Osteocyte (in vitro differentiated cells): ENCODE measurements at regions not wholly inside any gene's neighbourhood (a gene's known extent, or its start where the extent isn't known, plus 50 kb on each side); places are given as distances from the start of the nearest gene placed in this dataset.

ENCODE experiments used
- DNase-seq: peaks from one replicate; pipeline ENCODE4 v3.0.0; 2021; ENCODE audit warnings: mixed read lengths; ENCODE audit not compliant: unreplicated experiment; ENCODE audit errors: extremely low spot score
- H3K27ac Mint-ChIP-seq: one replicate; pipeline ENCODE4 v1.8.0; 2021; ENCODE audit warnings: mild to moderate bottlenecking, mixed read lengths; ENCODE audit not compliant: unreplicated experiment
- H3K27me3 Mint-ChIP-seq: one replicate; pipeline ENCODE4 v1.8.0; 2021; ENCODE audit warnings: mixed read lengths; ENCODE audit not compliant: unreplicated experiment
- H3K36me3 Mint-ChIP-seq: one replicate; pipeline ENCODE4 v1.8.0; 2021; ENCODE audit warnings: mixed read lengths; ENCODE audit not compliant: unreplicated experiment
- H3K4me1 Mint-ChIP-seq: one replicate; pipeline ENCODE4 v1.8.0; 2021; ENCODE audit warnings: mixed read lengths; ENCODE audit not compliant: unreplicated experiment
- H3K4me3 Mint-ChIP-seq: one replicate; pipeline ENCODE4 v1.8.0; 2021; ENCODE audit warnings: mild to moderate bottlenecking, moderate library complexity, mixed read lengths; ENCODE audit not compliant: unreplicated experiment
- H3K9me3 Mint-ChIP-seq: one replicate; pipeline ENCODE4 v1.8.0; 2021; ENCODE audit warnings: mixed read lengths; ENCODE audit not compliant: unreplicated experiment
- CTCF ChIP-seq: fragments of 200-600 bp; sonication (generic); IDR thresholded peaks from 2 replicates; pipeline ENCODE4 v1.5.0; 2021; ENCODE audit warnings: antibody characterized with exemption, mild to moderate bottlenecking, moderate library complexity

GRCh38 chr7:21107101-21107500 is 320.4 kb upstream of the SP8 start:
- no peak for DNase-seq
- Mint-ChIP-seq H3K4me1 (no peaks in the 10 kb centered on the region), H3K36me3 (no peaks in the 10 kb centered on the region), H3K27me3 (no peaks in the 10 kb centered on the region), H3K4me3 (no peak overlapping the region), H3K27ac (no peak overlapping the region), H3K9me3 (peaks cover 9% of the 10 kb centered on the region)
- no peak for TF ChIP-seq CTCF

- DNase-seq, result no peak
- no peaks in the 10 kb centered on the region for H3K27me3 Mint-ChIP-seq
- no peaks in the 10 kb centered on the region for H3K4me1 Mint-ChIP-seq
- no peak overlapping the region for H3K4me3 Mint-ChIP-seq
- no peaks in the 10 kb centered on the region for H3K36me3 Mint-ChIP-seq
- TF ChIP-seq CTCF, result no peak
- peaks cover 9% of the 10 kb centered on the region for H3K9me3 Mint-ChIP-seq
- H3K27ac Mint-ChIP-seq, result no peak overlapping the region
Observed at GRCh38 chr7:21108182-21108581, 319.7 kb upstream of the SP4 start.

GRCh38 chr7:21113609-21114415 is 314.1 kb upstream of the SP4 start:
- H3K9me3 Mint-ChIP-seq, result peaks cover 3% of the 10 kb centered on the region

GRCh38 chr7:21123586-21123985 is 304.3 kb upstream of the SP4 start:
- Mint-ChIP-seq H3K27me3 (no peaks in the 10 kb centered on the region), H3K9me3 (peaks cover 7% of the 10 kb centered on the region), H3K4me3 (no peak overlapping the region), H3K4me1 (no peaks in the 10 kb centered on the region), H3K27ac (no peak overlapping the region), H3K36me3 (no peaks in the 10 kb centered on the region)
- no peak for DNase-seq
- no peak for TF ChIP-seq CTCF

More at GRCh38 chr7:21113609-21114415, 314.1 kb upstream of the SP4 start:
- Mint-ChIP-seq H3K4me1 (no peaks in the 10 kb centered on the region), H3K4me3 (no peak overlapping the region), H3K27ac (no peak overlapping the region), H3K27me3 (no peaks in the 10 kb centered on the region), H3K36me3 (no peaks in the 10 kb centered on the region)
- DNase-seq, result no peak
- no peak for TF ChIP-seq CTCF

- TF ChIP-seq CTCF, result no peak
- H3K9me3 Mint-ChIP-seq, result peaks cover 7% of the 10 kb centered on the region
- no peaks in the 10 kb centered on the region for H3K36me3 Mint-ChIP-seq
- no peaks in the 10 kb centered on the region for H3K4me1 Mint-ChIP-seq
- H3K27ac Mint-ChIP-seq, result no peak overlapping the region
- DNase-seq, result no peak
- H3K27me3 Mint-ChIP-seq, result no peaks in the 10 kb centered on the region
- H3K4me3 Mint-ChIP-seq, result no peak overlapping the region
Observed at GRCh38 chr7:21125297-21125696, 302.6 kb upstream of the SP4 start.
